HL-60 (cell line): ENCODE measurements at regions not wholly inside any gene's neighbourhood (a gene's known extent, or its start where the extent isn't known, plus 50 kb on each side); places are given as distances from the start of the nearest gene placed in this dataset.

ENCODE experiments used
- CTCF ChIP-seq: IDR thresholded peaks from one replicate; pipeline ENCODE4 v1.5.1; 2011; ENCODE audit warnings: low read length, control low read depth, inconsistent platforms; ENCODE audit not compliant: insufficient read depth
- GABPA ChIP-seq: IDR thresholded peaks from 2 replicates; pipeline ENCODE4 v1.6.1; 2012; ENCODE audit warnings: low read depth
- POLR2AphosphoS5 ChIP-seq: IDR thresholded peaks from 2 replicates; pipeline ENCODE4 v1.6.1; 2012; ENCODE audit warnings: low read depth
- REST ChIP-seq: IDR thresholded peaks from 2 replicates; pipeline ENCODE4 v1.6.1; 2012; ENCODE audit warnings: low read depth; ENCODE audit not compliant: insufficient replicate concordance
- SPI1 ChIP-seq: IDR thresholded peaks from 2 replicates; pipeline ENCODE4 v1.6.1; 2012; ENCODE audit warnings: low read depth, mild to moderate bottlenecking, borderline replicate concordance

GRCh38 chr9:106757514-106757913 is 105.5 kb upstream of the ZNF462 start:
- TF ChIP-seq CTCF (no peak), POLR2AphosphoS5 (no peak), GABPA (no peak), REST (no peak), SPI1 (no peak)
